GM12891 (cell line): ENCODE measurements at regions not wholly inside any gene's neighbourhood (a gene's known extent, or its start where the extent isn't known, plus 50 kb on each side); places are given as distances from the start of the nearest gene placed in this dataset.

Experiments used
- POLR2A ChIP-seq: IDR thresholded peaks from 2 replicates; pipeline ENCODE4 v1.6.1; 2011; ENCODE audit warnings: low read depth, low read length, control low read depth
- POLR2AphosphoS5 ChIP-seq: IDR thresholded peaks from 2 replicates; pipeline ENCODE4 v1.6.1; 2011; ENCODE audit warnings: low read depth, low read length, control low read depth

- TF ChIP-seq POLR2A (no peak), POLR2AphosphoS5 (no peak)
Measured at GRCh38 chr13:53623146-53623545, 594.5 kb downstream of the OLFM4 start.
